ENCODE measurements at regions not wholly inside any gene's neighbourhood (a gene's known extent, or its start where the extent isn't known, plus 50 kb on each side); places are given as distances from the start of the nearest gene placed in this dataset.
A peak's percentile ranks its signal among the peaks of the same experiment; 100 is the strongest.
"Not testable (repeated sequence)": the region's sequence is repeated elsewhere in the genome, so short reads cannot be mapped to it uniquely, and the experiment has no call there.

- no peak for DNase-seq (ENCODE audit: low read depth)
These were observed 101.0 kb upstream of the CHD6 start for GRCh38 chr20:41719151-41719550.

- no peak for DNase-seq (ENCODE audit: low read depth)
These were observed 99.3 kb upstream of the CHD6 start for GRCh38 chr20:41717483-41717882.

DNA sequence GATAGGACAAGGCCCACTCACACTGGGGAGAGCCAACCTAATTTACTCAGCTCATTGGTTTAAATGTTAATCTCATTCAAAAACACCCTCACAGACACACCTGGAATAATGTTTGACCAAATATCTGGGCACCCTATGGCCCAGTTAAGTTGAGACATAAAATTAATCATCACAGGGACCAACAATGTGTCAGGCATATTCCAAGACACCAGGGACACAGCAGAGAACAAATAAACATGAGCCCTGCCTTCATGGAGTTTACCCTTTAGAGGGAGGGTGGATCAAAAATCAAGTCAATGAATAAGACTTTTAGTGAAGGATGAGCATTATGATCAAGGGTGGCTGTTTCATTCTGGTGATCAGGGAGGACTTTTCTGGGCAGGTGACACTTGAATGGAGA, 98.7 kb upstream of the CHD6 start:
- no peak for DNase-seq (ENCODE audit: low read depth)

GRCh38 chr20:41716436-41716835, 98.3 kb upstream of the CHD6 start:
- DNase-seq (ENCODE audit: low read depth) = no peak

- DNase-seq (ENCODE audit: low read depth) = no peak
These were observed 97.3 kb upstream of the CHD6 start for GRCh38 chr20:41715526-41715925.

DNA sequence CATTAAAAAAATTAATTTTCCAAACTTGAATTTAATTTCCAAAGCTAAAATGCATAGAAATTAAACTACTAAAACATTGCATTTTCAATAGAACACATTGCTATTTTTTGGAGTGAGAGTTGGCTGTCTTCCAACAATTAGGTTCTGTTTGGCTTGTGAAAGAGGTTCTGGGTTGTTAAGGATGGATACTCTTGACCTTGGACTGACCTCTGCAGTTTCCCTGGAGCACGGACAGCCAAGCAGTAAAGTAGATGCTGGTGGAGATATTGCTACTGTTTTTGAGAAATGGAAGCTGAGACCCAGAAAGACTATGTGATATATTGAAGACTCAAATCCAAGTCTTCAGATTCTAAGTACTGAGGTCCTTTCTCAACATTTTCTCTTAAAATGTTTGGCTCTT, 95.9 kb upstream of the CHD6 start:
- DNase-seq (ENCODE audit: low read depth) = no peak

DNA sequence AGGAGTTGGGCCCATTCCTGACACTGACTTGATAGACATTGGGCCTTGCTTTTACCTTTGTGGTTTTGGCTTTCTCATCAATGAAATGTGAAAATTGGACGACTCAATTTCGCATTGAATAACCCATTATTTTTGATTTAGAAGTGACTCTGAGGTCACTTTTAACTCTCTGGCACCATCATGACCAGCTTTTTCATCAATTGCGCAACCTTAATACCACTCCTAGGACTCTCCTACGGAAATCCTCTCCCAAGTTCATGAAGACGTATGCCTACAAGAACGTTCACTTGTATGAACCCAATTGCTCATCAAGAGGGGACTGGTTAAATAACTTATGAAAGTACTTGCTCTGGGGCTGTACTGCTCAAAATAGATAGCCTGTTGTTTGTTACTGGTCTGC, 86.7 kb upstream of the CHD6 start:
- DNase-seq (ENCODE audit: low read depth) = no peak

- DNase-seq (ENCODE audit: low read depth) = no peak
These were observed 84.5 kb upstream of the CHD6 start for GRCh38 chr20:41702647-41703046.

- no peak for DNase-seq (ENCODE audit: low read depth)
These were observed 83.6 kb upstream of the CHD6 start for GRCh38 chr20:41701588-41702348.

DNA sequence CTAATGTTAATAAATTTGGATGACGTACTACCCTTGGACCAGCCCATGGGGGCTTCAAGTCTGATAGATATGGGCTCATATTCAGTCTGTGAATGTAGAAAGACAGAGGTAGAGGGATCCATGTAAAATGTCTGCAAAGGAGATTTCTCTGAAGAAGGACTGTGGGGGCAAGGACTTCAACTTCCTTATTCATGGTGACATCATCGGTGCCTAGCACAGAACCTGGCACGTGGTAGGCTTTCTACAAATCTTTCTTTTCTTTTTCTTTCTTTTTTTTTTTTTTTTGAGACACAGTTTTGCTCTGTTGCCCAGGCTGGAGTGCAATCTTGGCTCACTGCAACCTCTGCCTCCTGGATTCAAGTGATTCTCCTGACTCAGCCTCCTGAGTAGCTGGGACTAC, 81.5 kb upstream of the CHD6 start:
- DNase-seq (ENCODE audit: low read depth) = not testable (repeated sequence)

DNA sequence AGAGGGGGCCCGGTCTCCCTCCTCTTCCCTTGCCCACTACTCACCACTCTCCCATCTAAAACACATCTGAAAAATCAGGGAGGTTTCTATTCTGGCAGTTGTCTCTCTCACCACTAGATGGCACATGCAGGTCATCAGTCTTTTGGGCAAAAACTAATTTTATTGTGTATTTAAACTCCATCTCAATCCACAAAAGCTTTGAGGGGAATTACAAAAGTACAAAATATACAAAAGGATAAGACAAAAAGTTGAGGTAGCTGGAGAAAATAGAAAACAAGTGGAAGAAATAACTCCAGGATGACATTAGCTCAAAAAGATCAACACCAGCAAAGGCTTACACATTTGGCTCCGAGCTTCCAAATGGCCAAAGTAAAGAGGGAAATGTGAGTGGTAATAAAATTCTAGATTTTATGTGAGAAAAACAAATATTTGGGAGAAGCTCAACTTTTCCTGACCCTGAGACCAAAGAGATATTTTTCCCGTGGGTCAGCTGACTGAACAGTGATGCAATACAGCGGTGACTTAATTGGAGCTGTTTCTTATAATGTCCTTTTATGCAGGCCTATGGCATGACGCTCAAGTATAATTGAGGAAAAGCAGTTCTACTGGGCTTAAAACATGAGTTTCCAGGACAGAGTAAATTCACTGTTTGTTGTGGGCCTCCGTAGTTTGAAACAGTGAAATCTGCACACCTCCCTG, 79.8 kb upstream of the CHD6 start:
- DNase-seq (ENCODE audit: low read depth) = no peak

- no peak for DNase-seq (ENCODE audit: low read depth)
These were observed 78.3 kb upstream of the CHD6 start for GRCh38 chr20:41696428-41696827.

DNA sequence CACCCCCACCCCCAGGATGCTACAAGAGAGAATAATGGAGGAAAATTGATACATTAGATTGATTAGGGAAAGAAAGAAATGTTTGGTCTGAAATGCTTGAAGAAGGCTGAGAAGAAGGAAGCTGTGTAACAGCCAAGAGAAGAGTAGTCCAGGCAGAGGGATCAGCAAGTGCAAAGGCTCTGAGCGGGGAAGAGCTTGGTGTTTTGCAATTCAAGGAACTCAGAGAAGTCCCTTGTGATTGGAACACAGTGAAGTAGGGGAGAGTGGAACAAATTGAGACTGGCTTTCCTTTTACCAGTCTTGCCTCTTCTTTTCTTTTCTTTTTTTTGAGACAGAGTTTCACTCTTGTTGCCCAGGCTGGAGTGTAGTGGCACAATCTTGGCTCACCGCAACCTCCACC, 76.6 kb upstream of the CHD6 start:
- DNase-seq (ENCODE audit: low read depth) = no peak

GRCh38 chr20:41693136-41693979, 75.2 kb upstream of the CHD6 start:
- peak; percentile 73 for DNase-seq (ENCODE audit: low read depth)

DNA sequence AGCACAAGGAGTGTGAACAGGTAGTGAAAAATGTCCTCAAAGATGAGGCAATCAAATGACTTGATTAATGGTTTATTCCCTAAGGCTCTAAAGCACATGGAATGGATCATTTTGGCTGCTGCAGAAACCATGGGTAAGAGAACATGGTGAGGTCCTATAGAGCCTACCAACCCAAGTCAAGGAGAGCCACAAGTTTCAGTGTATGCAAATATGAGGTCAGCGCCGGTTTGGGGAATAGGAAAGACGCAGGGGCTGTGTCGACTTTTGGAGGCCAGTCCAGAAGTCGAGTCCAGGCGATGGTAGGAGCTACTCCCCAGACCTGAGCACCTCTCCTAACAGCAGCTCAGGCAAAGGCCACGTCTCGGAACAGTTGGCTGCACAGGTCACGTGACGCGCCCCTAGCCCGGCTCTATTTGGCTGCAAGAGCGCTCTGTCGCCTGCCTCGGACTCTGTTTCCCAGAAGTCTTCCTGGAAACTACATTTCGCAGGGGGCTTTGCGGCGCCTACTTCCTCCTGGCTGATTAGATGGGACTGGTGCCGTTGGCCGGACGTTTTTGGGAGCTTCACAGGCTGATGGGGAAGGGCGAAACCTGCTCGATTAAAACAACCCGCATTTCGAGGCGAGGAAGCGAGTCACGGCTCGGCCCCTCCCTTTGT, 74.4 kb upstream of the CHD6 start:
- no peak for DNase-seq (ENCODE audit: low read depth)

- no peak for DNase-seq (ENCODE audit: low read depth)
These were observed 73.3 kb upstream of the CHD6 start for GRCh38 chr20:41691443-41691842.

DNA sequence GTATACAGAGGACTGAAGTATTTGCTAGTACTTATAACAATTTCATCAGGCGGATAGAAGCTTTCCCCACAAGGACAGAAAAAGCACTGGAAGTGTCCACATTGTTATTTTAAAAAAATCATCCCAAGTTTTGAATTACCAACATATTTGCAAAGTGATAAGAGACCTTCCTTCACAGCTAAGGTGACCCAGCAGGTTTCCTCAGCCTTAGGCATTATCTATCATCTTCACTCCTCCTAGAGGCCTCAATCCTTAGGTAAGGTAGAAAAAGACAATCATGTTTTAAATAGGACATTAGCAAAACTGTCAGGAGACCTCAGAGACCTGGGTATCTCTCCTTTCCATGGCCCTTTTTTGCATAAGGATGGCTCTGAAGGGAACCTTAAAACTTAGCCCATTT, 72.5 kb upstream of the CHD6 start:
- DNase-seq (ENCODE audit: low read depth) = no peak

DNA sequence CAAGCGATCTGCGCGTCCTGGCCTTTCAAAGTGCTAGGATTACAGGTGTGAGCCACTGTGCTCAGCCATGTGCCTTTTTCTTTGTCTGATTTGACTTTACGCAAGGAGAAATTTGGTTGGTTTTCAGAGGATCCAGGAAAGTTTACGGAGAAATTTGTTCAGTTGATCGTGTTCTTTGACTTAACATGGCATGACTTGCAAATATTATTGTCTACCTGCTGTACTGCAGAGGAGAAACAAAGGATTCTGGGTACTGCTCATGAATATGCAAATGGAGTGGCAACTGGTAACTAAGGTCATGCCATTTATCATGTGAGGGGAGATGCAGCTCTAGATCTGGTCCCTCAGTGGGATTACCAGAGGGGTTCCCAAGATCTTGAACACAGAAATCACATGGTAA, 68.8 kb upstream of the CHD6 start:
- DNase-seq (ENCODE audit: low read depth) = no peak

GRCh38 chr20:41685145-41685544, 67.0 kb upstream of the CHD6 start:
- not testable (repeated sequence) for DNase-seq (ENCODE audit: low read depth)

DNA sequence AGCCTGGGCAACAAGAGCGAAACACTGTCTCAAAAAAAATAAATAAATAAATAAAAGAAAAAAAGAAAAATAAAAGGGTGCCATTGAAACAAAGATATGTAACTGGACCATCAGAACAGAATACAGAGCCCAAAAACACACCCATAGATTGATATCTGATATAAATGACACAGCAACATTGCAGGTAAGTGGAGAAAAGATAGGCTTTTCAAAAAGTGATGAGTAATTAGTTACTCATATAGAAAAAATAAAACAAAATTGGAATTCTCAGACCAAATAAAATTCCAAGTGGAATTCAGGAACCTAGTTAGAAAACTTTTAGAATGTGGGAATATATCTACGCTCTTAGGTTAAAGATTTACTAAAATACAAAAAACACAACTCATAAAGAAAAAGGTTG, 60.6 kb upstream of the CHD6 start:
- no peak for DNase-seq (ENCODE audit: low read depth)

- DNase-seq (ENCODE audit: low read depth) = no peak
These were observed 54.1 kb upstream of the CHD6 start for GRCh38 chr20:41672282-41672681.

GRCh38 chr20:41671143-41671542, 53.0 kb upstream of the CHD6 start:
- no peak for DNase-seq (ENCODE audit: low read depth)
